HG03095 (cell line): ENCODE measurements at regions not wholly inside any gene's neighbourhood (a gene's known extent, or its start where the extent isn't known, plus 50 kb on each side); places are given as distances from the start of the nearest gene placed in this dataset.
"Not testable (repeated sequence)": the region's sequence is repeated elsewhere in the genome, so short reads cannot be mapped to it uniquely, and the experiment has no call there.

Experiments used
- ATAC-seq: cut with Tn5 transposase; IDR thresholded peaks from one replicate; pipeline ENCODE4 v1.9.1; 2021; ENCODE audit warnings: moderate library complexity; ENCODE audit not compliant: unreplicated experiment

- ATAC-seq = not testable (repeated sequence)
These were observed 51.1 kb upstream of the BNC1 start for GRCh38 chr15:83335542-83335941.

DNA sequence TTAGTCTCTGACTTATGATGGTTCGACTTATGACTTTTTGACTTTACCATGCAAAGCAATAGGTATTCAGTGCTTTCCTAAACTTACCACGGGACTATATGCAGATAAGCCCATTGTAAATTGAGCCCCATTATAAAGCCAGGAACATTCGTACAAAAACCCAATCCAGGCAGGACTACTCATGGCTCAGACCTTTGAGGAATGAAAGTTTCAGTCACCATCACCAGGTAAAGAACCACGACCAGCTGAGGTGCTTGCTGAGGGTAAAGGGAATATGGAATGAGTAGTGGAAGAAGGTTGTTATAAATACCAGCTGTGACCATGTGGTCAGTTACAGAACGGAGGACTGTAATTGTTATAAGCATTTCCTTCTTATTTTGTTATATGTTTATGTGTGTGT, 54.9 kb upstream of the BNC1 start:
- no peak for ATAC-seq

DNA sequence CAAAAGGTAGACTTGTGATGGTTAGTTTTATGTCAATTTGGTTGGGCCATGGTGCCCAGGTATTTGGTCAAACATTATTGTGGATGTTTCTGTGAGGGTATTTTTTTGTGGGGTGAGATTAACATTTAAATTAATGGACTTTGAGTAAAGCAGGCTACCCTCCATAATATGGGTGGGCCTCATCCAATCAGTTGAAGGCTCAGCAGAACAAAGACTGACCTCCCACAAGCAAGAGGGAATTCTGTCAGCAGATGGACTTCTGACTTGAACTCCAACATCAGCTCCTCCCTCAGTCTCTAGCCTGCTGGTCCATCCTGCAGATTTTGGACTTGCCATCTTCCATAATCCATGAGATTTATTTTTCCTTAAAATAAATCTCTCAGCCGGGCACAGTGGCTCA, 55.6 kb upstream of the BNC1 start:
- no peak for ATAC-seq

DNA sequence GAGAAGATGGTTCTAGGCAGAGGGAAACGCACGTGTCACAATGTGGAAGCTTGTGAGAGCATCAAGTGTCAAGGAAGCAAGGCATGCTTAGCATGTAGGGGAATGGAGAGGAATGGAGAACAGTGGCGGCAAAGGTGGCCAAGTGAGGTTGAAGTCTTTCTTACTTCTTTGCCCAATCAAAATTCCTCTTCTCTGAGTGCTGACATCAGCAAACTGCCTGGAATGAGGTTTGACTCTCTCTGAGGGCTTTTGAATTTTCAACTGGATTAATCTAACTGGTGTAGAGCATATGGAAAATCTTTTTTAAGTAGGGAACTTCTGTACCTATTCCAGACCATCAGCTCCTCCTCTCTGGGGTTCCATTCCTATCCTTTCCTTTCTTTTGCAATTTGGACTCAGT, 61.9 kb upstream of the BNC1 start:
- ATAC-seq = no peak

GRCh38 chr15:83352119-83352518, 67.7 kb upstream of the BNC1 start:
- no peak for ATAC-seq

- ATAC-seq = no peak
These were observed 72.3 kb upstream of the BNC1 start for GRCh38 chr15:83356501-83357399.

DNA sequence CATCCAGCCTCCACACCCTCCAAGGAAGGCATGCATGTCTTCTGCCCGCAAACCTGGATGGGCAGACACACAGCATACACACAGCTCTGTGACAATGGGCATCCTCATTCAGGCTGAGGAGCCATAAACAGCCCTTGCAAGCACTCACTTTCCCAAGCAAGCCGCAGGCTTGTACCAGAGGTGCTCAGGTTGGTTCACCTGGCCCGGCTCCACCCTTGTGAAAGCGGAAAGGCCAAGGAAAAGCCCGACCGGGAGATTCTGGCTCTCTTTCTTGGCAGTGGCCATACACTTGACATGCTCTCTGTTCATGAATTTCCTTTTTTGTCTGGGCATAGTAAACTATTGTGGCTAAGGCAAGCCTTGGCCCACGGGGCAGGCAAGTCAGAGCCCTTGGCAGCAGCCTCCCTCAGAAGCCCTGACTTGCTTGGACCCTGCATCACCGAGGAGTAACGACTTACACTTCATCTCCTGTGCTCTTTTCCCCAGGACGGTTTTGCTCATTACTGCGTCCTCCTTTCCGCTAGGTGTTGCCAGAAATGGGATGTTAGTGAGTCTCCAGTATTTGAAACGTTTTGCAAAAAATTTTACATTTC, 74.6 kb upstream of the BNC1 start:
- ATAC-seq = no peak

GRCh38 chr15:83362706-83363105, 78.2 kb upstream of the BNC1 start:
- no peak for ATAC-seq

DNA sequence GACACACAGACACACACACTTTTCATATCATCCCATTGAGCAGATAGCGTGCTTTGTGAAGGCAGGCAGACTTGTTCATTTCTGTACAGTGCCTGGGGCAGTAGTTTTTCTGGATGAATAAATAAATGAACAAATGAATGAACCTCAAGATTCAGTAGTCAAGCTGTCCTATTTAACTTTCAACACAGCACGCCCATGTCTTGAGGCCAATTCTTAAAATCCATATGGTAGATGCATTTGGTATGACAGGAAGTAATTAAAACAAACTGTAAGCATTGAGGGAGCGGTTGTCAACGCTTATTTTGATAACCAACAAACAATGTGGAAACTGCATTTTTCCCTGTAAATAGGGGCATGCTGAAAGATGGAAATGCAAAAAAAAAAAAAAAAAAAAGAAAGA, 80.0 kb upstream of the BNC1 start:
- ATAC-seq = no peak

DNA sequence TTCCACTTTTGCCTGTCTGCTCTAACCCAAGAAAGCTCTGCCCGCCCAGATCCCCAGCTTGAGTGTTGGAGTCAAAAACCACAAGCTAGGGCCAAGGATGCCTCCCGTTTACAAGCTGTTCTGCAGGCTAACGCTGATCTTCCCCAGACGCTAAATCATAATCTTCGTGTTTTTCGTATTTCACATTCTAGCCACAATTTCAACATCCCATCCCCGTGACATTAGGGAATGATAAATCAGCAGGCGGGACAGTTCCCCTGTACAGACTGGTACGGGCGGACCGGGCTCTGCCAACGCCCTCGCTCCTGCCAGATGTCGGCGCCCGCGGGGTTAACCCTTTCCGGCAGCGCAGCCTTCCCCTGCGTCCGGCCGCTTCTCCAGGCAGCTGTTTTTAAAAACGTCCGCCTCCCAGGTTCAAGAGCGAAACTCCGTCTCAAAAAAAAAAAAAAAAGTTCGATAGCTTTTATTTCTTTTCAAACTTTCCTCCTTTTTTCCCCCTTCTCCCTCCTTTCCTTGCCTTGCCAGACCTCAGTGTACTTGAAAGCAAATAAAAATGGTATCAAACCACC, 81.0 kb upstream of the BNC1 start:
- ATAC-seq = no peak

DNA sequence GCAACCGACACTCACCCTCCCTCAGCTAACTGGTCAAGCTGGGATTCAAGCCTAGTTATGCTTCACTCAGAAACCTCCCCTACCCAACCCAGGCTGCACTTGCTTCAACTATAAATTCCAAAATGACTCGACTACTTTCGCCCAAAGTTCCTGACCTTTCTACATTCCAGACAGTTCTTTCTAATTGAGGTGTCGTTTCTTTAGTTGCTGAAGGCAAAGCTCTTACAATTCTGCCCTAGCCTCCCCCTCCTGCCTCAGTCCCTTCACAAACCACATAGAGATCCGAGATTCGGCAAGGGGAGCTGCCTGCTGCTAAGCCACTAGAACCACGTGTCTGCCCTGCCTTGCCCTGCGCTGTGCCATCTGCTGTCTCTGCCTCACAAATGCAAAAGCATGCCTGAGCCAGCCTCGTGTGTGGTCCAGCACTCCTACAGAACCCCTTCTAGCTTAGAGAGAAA, 74.7 kb upstream of the SH3GL3 start:
- ATAC-seq = no peak

DNA sequence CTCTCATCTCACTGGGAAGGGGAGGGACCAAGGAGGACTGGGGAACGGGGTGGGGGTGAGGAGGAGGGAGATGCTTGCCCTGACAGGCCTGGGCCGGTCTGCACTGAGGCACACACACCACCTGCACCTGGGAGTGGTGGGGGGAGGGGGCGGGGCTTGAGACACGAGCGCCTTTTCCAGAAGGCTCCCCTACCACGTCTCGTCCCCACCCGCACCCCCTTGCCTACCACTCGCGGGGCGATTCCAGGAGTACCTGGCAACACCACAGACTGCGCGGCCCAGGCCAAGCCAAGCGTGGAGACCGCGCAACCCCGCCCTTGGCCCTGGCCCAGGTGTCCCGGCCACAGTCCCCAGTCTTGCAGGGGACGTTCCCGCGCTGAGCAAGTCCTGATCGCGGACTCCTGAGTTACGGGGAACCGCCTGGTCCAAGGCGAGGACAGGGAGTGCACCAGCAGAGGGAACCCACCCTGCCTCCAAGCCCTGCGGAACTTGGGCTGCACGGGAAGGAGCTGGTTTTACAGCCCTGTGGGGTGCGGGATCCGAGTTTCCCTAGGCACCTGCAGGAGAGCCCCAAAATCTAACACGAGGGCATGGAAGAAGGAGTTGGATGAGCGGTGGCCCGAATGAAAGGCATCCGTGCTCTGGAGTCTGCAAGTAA, 68.1 kb upstream of the SH3GL3 start:
- ATAC-seq = no peak

DNA sequence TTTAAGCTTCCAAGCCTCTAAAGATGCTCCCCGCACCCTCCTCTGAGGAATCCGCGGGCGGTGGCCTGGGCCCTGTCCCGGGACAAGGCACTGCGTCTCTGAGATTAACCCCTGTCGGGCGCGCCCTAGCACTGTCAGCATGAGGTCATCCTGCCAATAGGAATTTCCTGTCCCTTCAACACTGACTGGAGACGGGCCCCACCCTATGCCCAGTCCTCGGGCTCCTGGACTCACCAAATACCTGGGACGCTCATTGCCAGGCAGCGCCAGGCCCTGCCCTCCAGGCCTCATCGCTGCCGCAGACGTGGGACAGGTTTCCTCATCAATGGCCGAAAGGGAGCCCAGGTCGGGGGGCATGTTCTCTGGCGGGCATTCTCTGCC, 67.6 kb upstream of the SH3GL3 start:
- ATAC-seq = no peak

DNA sequence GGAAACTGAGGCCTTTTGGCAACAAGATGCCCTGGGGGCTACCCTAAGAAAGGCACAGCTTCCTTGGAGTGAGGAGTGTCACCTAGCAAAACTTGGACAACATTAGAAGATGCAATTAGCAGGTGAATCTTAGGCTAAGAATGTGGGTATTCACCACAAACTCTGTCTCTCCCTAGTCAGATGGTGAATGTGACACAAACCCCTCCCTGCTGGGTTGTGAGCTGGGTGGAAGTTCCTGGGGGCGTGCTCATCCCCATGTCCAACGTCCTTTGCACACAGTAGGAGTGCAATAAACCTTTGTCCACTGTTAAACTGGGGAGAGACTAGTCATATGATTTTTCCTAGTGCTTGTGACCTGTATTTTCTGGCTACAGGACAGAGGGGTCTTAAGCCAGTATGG, 67.1 kb upstream of the SH3GL3 start:
- ATAC-seq = no peak

GRCh38 chr15:83380682-83381081, 66.5 kb upstream of the SH3GL3 start:
- ATAC-seq = peak; percentile 93

GRCh38 chr15:83383608-83384139, 63.5 kb upstream of the SH3GL3 start:
- ATAC-seq = not testable (repeated sequence)

DNA sequence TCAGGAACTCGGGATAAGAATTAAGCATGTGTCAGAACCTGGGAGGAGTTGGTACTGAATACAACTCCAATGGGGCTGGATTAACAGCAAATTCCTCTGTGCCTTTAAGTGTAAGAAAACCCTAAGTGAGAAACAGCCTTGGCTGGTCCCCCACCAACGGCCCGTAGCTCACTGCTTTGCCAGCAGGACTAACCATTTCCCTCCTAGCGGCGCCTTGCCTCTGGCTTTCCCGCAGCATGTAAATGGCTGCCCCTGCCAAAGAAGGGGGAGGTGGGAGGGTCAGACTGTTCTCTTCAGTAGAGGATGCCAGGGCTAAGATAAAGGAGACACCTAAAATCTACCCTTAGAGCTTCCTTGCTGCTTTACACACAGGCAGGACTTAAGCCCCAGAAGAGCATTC, 51.0 kb upstream of the SH3GL3 start:
- no peak for ATAC-seq
